Heart left ventricle (tissue), 16 donors: ENCODE measurements at regions not wholly inside any gene's neighbourhood (a gene's known extent, or its start where the extent isn't known, plus 50 kb on each side); places are given as distances from the start of the nearest gene placed in this dataset.

Experiments used
- ATAC-seq, 4 donors: fragments of 200-7000 bp; cut with Tn5 transposase; one replicate each; pipeline ENCODE4 v1.9.1; 2020 to 2022; ENCODE audit warnings: moderate library complexity in 4 of 4, mild to moderate bottlenecking in 3 of 4, moderate number of reproducible peaks in 1 of 4
- DNase-seq, 5 donors: peaks; one replicate each; pipeline ENCODE4 v3.0.0-alpha.2; 2020
- H3K27ac ChIP-seq, 12 donors: fragments of 200-600 bp; sonication (generic) in 4 of 12; one replicate each; pipeline versions ENCODE4 v1.5.0 to v1.8.0; 2016 to 2022; ENCODE audit warnings: mild to moderate bottlenecking in 2 of 12
- H3K27me3 ChIP-seq, 9 donors: fragments of 200-600 bp; sonication (generic) in 2 of 9; one replicate each; pipeline versions ENCODE4 v1.5.1 to v1.8.0; 2016 to 2022; ENCODE audit warnings: mild to moderate bottlenecking in 3 of 9
- H3K36me3 ChIP-seq, 9 donors: fragments of 200-600 bp; sonication (generic) in 2 of 9; one replicate each; pipeline versions ENCODE4 v1.5.0 to v1.8.0; 2018 to 2022; ENCODE audit warnings: mild to moderate bottlenecking in 2 of 9
- H3K4me1 ChIP-seq, 12 donors: fragments of 200-600 bp; sonication (generic) in 4 of 12; one replicate each; pipeline versions ENCODE4 v1.5.0 to v1.8.0; 2016 to 2022; ENCODE audit warnings: mild to moderate bottlenecking in 3 of 12
- H3K4me3 ChIP-seq, 12 donors: fragments of 200-600 bp; sonication (generic) in 4 of 12; one replicate each; pipeline versions ENCODE4 v1.5.0 to v1.8.0; 2017 to 2022; ENCODE audit warnings: mild to moderate bottlenecking in 9 of 12, moderate library complexity in 4 of 12
- H3K9me3 ChIP-seq, 12 donors: fragments of 200-600 bp; sonication (generic) in 4 of 12; one replicate each; pipeline versions ENCODE4 v1.5.0 to v1.8.0; 2016 to 2022; ENCODE audit warnings: mild to moderate bottlenecking in 1 of 12
- CTCF ChIP-seq, 12 donors: fragments of 200-600 bp; sonication (generic) in 4 of 12; IDR thresholded peaks; one replicate each; pipeline versions ENCODE4 v1.5.0 to v1.8.0; 2018 to 2022; ENCODE audit warnings: antibody characterized with exemption in 12 of 12, mild to moderate bottlenecking in 5 of 12
- POLR2A ChIP-seq, 2 donors: fragments of 450-650 bp; IDR thresholded peaks; one replicate each; pipeline ENCODE4 v1.6.1; 2017; ENCODE audit warnings: antibody characterized with exemption in 2 of 2, mild to moderate bottlenecking in 2 of 2, moderate library complexity in 2 of 2
- WGBS, 4 donors: extraction: QIAGEN DNeasy Blood & Tissue Kit in 2 of 4; methylation state at CpG; one replicate each; pipeline versions ENCODE4 v1.1.5 to v1.1.7; 2013 to 2018; 5-methylcytosine and 5-hydroxymethylcytosine counted together
- intact Hi-C, 10 donors: fragments of 100-400 bp; cut with DNase I; formaldehyde crosslinking; loops; one replicate each; pipeline versions ENCODE4 v1.11.1 to v1.14.2; 2022
- donor health status: ischemic (EF 13 %, LVEDD 7.1; RV severe dilation, severe dysfunction).
- donor health status: healthy with polysubstance abuse.
- donor health status: DM: no; HTN: yes; CAD: no.
- donor health status: DM: no; HTN: no; CAD: no.
- donor health status: ischemic (EF 25% LVEDD 6.9; RV normal size, moderate dysfunction).
- donor health status: ischemic (EF 25% LVEDD 5.7; RV mildly dilated, moderate dysfunction).
- donor health status: healthy.
- donor health status: DM: yes; HTN: yes; CAD: no.
- donor health status: ischemic (EF 35%, LVEDD 5.7; RV mildly dilated, moderate dysfunction).
- donor health status: nonischemic (EF 11% LVEDD 7.7; RV severe dilation, severe dysfunction).
- donor health status: DM: yes; HTN: yes; CAD: no.
- donor health status: PGD.
- donor health status: ischemic (EF 29% LVEDD 5.4; RV normal size, mild dysfunction).
- donor health status: nonischemic (EF 23%, LVEDD 6.1; RV moderate dilation, normal function).

GRCh38 chr5:67417839-67418238, 221.2 kb upstream of the CD180 start:
- intact Hi-C loops, result no loop called here
- H3K27me3 ChIP-seq, result no peaks in the 10 kb centered on the region
- H3K4me1 ChIP-seq, result no peaks in the 10 kb centered on the region
- no peaks in the 10 kb centered on the region for H3K9me3 ChIP-seq
- 55 to 63% (median 61%) methylated on average over 2 of the region's 2 CpGs for WGBS, 4 donors
- H3K36me3 ChIP-seq, result no peaks in the 10 kb centered on the region
- H3K4me3 ChIP-seq, result no peak overlapping the region
- no peak for DNase-seq
- TF ChIP-seq CTCF (IDR thresholded peaks at IDR 0.05) (no peak), POLR2A (IDR thresholded peaks at IDR 0.05) (no peak)
- no peak overlapping the region for H3K27ac ChIP-seq
- ATAC-seq, result no peak

GRCh38 chr5:67416986-67417385, 220.4 kb upstream of the CD180 start:
- DNase-seq (no peak), ATAC-seq (no peak)
- no peaks in the 10 kb centered on the region for H3K9me3 ChIP-seq
- H3K4me3 ChIP-seq, result no peak overlapping the region
- intact Hi-C loops, result no loop called here
- 79 to 88% (median 85%) methylated on average over 2 of the region's 2 CpGs for WGBS, 4 donors
- no peaks in the 10 kb centered on the region for H3K4me1 ChIP-seq
- no peaks in the 10 kb centered on the region for H3K27me3 ChIP-seq
- no peak overlapping the region for H3K27ac ChIP-seq
- H3K36me3 ChIP-seq, result no peaks in the 10 kb centered on the region
- no peak for TF ChIP-seq CTCF (IDR thresholded peaks at IDR 0.05)
- no peak for TF ChIP-seq POLR2A (IDR thresholded peaks at IDR 0.05)

GRCh38 chr5:67416133-67416937, 219.7 kb upstream of the CD180 start:
- ATAC-seq (no peak), DNase-seq (no peak)
- no peaks in the 10 kb centered on the region for H3K36me3 ChIP-seq
- 88 to 93% (median 91%) methylated on average over 1 of the region's 1 CpG for WGBS, 4 donors
- intact Hi-C loops, result no loop called here
- no peaks in the 10 kb centered on the region for H3K4me1 ChIP-seq
- H3K27ac ChIP-seq, result no peak overlapping the region
- TF ChIP-seq POLR2A (IDR thresholded peaks at IDR 0.05), result no peak
- TF ChIP-seq CTCF (IDR thresholded peaks at IDR 0.05), result no peak
- no peaks in the 10 kb centered on the region for H3K27me3 ChIP-seq
- H3K4me3 ChIP-seq, result no peak overlapping the region
- no peaks in the 10 kb centered on the region for H3K9me3 ChIP-seq

- Histone ChIP-seq H3K27me3 (no peaks in the 10 kb centered on the region), H3K4me1 (no peaks in the 10 kb centered on the region), H3K4me3 (no peak overlapping the region), H3K27ac (no peak overlapping the region), H3K9me3 (no peaks in the 10 kb centered on the region), H3K36me3 (no peaks in the 10 kb centered on the region)
- TF ChIP-seq CTCF (IDR thresholded peaks at IDR 0.05) (no peak), POLR2A (IDR thresholded peaks at IDR 0.05) (no peak)
- ATAC-seq (no peak), DNase-seq (no peak)
- intact Hi-C loops, result no loop called here
These were observed 218.1 kb upstream of the CD180 start for GRCh38 chr5:67414712-67415111.
